OCI-LY1 (cell line): ENCODE measurements at regions not wholly inside any gene's neighbourhood (a gene's known extent, or its start where the extent isn't known, plus 50 kb on each side); places are given as distances from the start of the nearest gene placed in this dataset.

Experiments
- CTCF ChIP-seq: fragments of 200-600 bp; sonication (generic), shearing (Covaris generic); IDR thresholded peaks from 2 replicates; pipeline ENCODE4 v1.5.1; 2017; ENCODE audit warnings: mild to moderate bottlenecking, antibody characterized with exemption, low read length, moderate library complexity, mixed read lengths
- EZH2 ChIP-seq: fragments of 200-600 bp; sonication (generic), shearing (Covaris generic); IDR thresholded peaks from 2 replicates; pipeline ENCODE4 v1.8.0; 2017; ENCODE audit warnings: borderline replicate concordance, mixed run types, mild to moderate bottlenecking, antibody characterized with exemption, low read length, moderate library complexity, mixed read lengths

- TF ChIP-seq CTCF (no peak), EZH2 (no peak)
Observed at GRCh38 chr14:86363047-86363446, 833.1 kb downstream of the FLRT2 start.
